GM18861 (cell line): ENCODE measurements at regions not wholly inside any gene's neighbourhood (a gene's known extent, or its start where the extent isn't known, plus 50 kb on each side); places are given as distances from the start of the nearest gene placed in this dataset.
"Not testable (repeated sequence)": the region's sequence is repeated elsewhere in the genome, so short reads cannot be mapped to it uniquely, and the experiment has no call there.

ENCODE experiments used
- ATAC-seq: cut with Tn5 transposase; IDR thresholded peaks from one replicate; pipeline ENCODE4 v1.9.1; 2021; ENCODE audit not compliant: unreplicated experiment

DNA sequence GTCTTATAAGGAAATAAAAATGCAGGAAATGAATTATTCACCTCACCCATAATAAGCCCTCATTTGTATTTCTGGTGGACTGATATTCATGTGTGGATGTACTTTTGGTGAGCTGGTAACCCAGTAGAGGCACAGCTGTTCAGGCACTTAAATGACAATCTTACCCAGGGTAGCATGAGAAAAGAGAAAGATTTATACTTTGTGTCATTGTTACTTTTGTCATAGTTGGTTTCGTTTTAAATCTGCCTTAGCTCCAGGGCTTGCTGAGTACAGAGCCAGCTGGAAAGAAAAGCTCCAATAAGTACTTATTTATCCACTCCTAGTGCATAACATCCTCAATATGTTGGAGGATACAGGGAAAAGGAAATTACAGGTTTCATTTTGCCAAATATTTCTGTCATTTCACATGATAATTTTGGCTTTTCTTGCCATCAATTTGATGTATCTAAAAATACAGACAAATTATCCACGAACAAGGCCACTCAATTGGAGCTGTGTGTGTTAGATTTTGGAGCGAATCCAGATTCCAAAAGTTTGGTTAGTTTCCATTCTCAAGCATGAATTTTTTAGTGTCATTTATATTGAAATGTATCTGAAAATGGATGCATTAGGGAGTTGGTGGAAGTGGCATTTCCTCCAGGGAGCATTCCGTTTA lies 1276.1 kb upstream of the FAM98A start:
- ATAC-seq, result no peak

DNA sequence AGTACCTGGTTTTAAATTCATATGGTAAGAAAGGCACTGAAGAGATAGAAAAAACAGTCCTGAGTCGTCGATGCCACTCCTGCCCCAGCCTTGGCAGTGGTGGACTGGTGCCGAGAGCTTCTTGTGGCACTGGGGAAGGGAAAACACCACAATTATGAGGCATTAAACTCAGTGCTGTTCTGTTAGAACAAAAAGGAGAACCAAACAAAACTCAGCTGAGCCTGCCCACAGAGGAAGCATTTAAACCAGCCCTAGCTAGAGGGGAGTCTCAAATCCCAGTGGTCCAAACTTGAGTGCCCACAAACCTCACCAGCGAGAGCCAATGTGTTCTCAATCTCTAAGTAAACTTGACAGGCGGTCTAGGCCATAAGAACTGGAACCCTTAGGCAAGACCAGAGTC lies 1254.5 kb upstream of the FAM98A start:
- ATAC-seq, result no peak

DNA sequence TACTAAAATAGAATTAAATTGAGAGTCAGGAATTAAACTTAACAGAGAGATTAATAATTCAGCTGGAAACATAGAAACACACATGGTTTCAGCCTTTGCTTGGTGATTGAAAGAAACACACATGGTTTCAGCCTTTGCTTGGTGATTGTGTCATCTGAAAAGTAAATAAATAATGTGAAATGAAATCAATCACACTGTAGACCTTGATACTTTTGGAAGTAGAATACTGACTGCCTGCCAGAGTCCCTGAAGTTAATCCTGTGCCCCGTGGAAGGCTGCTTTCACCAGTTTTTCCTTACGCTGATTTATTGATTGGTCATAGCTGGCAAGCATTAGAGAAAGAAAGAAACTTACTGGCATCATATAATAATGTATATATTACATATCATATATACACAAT lies 1252.7 kb upstream of the FAM98A start:
- no peak for ATAC-seq

DNA sequence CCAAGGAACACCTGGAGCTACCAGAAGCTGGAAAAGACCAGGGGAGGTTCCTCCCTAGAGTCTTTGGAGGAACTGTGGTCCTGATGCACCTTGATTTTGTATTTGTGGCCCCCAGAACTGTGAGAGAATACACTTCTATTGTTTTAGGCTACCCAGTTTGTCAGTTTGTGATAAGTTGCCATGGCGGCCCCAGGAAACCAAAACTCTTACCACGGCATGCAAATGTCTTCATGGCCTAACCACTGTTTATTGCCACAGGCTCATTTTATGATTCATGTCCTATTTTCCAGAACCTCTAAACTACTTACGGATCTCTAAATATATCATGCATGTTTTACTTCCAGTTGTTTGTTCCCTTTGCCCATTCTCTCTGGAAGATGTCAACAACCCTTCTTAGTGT lies 1250.7 kb upstream of the FAM98A start:
- no peak for ATAC-seq

DNA sequence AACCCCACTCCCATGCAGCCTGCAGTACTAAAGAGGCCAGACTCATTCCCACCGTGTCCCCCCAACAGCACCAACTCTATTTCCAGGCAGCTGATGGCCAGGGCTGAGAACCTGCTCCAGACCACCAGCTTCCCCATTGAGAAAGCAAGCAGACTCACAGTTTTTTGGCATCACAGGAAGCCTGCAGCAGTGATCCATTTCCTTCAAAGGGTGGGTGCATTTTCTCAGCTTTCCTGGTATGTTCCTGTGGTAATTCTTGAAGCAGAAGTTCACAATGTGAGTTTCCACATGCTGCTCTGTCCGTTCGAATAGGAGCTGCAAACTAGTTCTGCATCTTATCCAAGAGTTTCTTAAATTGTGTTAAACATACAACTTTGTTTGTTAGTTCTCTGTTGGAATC lies 1249.6 kb upstream of the FAM98A start:
- no peak for ATAC-seq

DNA sequence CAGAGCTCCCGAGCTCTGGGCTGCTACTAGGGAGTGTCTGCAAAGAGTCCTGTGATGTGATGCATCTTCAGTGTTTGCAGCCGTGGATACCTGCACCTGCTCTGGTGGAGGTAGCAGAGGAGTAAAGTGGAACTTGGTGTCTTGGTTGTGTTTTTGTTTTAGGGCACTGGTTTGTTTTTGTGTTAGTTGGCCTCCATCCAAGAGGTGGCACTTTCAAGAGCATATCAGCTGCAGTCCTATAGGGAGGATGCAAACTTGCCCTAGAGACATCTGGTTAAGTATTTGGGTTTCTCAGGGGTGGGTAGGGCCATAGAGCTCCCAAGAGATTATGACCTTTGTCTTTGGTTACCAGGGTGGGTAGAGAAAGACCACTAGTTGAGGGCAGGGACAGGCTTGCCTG lies 1249.0 kb upstream of the FAM98A start:
- ATAC-seq, result no peak

DNA sequence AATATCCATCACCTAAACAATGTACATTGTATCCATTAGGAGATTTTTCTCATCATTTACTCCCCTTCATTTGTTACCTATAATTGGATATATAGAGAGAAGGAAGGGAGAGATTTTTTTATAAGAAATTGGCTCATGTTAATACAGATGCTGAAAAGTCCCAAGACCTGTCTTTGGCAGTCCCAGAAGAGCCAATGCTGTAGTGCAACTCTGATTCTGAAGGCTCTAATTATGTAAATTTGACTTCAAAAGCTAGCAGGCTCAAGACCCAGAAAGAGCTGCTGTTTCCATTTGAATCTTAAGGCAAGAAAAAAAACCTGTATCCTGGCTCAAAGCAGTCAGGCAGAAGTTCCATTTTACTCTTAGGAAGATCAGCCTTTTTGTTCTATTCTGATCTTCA lies 1245.5 kb upstream of the FAM98A start:
- no peak for ATAC-seq

DNA sequence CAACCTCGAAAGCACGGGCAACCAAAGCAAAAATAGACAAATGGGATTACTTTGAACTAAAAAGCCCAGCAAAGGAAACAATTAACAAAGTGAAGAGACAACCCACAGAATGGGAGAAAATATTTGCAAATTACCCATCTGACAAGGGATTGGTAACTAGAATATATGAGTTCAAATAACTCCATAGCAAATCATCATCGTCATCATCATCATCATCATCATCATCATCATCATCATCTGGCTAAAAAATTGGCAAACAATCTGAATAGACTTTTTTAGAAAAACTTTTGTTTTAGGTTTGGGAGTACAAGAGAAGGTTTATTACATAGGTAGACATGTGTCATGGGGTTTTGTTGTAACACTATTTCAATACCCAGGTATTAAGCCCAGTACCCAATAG lies 1239.3 kb upstream of the FAM98A start:
- no peak for ATAC-seq

DNA sequence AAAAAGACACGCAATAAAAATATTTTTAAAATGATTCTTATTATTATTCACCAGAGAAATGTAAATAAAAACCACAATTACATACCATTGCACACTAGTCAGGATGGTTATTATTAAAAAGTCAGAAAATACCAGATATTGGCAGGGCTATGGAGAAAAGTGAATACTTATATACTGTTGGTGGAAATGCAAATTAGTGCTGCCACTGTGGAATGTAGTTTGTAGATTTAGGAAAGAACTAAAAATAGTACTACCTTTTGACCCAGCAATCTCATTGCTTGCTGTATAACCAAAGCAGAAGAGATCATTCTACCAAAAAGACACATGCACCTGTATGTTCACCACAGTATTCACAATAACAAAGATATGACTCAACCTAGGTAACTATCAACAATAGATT lies 1237.3 kb upstream of the FAM98A start:
- no peak for ATAC-seq

DNA sequence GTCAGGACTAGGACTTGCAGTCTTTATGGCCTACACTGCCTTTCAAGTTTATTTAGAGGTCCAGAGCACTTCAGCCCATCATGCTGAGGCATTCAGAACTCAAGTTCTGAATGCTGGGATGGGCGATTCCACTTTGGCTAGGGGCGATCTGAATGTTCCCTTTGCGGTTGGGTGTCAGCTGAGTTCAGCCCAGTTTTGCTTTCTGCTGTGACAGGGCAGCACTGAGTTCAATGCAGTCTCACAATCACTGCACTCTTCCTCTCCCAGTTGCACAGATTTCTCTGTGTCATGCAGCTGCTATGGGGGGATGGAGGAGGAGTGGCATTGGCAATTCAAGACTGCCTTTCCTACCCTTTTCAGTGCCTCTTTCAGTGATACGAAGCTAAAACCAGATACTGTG lies 1232.0 kb upstream of the FAM98A start:
- ATAC-seq, result no peak

DNA sequence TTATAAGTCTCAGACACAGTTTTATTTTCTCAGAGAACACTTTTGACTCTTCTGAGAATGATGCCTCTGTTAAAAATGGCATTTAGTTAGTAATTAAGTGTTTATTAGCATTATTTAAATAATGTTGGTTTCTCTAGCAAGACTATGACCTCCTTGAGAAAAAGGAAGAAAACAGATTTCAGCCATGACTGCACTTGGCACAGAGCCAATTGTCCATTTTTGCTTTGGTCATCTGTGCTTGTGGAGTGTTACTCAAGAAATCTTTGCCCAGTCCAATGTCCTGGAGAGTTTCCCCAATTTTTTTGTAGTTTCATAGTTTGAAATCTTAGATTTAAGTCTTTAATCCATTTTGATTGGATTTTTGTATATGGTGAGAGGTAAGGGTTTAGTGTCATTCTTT lies 1229.4 kb upstream of the FAM98A start:
- ATAC-seq, result no peak

DNA sequence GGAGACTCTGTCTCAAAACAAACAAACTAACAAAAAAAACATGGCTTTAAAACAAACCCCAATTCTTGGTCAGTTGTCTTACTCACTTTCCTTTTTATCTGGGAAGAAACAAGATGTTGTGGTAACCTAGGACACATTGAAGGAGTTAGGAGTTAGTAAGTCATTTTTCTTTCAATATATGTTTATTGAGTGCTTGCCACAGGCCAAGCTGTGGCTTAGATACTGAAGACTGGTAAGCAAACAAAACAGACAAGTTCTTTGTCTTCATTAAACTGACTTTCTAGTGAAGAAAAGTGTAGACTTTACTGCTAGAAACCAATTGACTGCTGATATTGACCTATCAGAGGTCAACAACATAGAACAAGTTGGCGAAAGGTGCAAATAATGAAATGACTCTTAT lies 1228.3 kb upstream of the FAM98A start:
- no peak for ATAC-seq

DNA sequence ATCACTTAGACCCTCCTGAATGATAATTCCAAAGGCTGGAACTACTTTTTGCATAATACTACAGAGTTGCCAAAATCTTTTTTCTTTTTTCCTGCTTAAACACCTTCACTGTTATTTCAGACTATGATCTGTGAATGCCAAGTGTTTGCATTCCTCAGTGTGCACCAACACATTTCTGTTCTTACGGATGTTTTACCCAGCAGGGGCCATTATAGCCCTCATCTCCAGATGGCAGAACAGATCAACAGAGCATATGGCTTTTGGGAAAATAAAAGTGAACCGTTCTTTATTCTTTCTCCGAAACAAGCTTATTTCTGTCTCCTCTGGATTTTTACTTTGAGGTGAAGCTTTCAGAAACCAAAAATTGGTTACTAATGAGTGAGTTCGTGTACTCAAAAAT lies 1226.6 kb upstream of the FAM98A start:
- ATAC-seq, result no peak

DNA sequence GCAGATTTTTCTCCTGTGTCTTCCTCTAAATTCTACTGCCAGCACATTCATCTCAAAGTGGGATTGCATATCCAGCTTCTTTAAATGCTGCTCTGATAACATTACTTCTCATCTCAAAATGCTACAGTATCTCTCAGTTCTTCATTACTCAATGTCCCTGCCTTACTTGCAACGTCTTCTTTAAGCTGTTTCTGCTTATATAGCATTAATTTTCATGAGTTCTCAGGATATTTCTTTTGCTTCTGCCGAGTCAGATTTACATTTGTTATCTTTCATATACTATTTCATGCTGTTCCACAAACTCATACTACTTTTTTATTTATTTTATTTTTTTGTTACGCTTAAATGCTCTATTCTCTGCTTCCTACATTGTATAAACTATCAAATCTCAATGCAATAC lies 1223.5 kb upstream of the FAM98A start:
- no peak for ATAC-seq

DNA sequence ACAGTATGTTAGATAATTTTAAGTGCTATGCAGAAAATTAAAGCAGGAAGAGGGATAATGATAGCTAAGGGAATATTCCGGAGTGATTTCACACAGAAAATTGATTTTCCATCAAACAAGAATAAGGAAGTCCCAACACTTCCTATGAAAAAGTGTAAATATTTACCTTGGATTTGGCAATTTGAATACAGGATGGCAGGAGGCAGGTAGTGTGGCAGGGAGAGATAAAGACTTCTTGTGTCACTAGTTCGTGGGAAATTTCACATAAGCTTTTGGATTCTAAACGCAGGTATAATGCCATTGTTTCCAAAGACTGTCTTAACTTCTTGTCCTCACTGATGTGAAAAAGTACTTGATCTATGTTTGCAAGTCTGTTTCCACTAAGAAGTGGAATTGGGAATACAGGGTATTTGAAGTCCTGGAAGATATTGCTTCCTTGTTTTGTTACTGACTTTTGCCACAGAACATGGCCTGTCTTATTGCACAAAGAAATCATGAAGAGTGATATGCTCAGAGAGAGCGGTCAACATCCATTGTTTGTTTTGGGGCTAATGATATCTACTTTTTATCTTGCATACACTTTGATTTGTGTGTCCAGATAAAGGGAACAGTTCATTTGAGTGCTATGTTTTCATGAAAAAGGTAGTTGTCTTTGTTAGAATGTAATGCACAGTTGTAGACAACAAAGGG lies 1216.1 kb upstream of the FAM98A start:
- no peak for ATAC-seq

DNA sequence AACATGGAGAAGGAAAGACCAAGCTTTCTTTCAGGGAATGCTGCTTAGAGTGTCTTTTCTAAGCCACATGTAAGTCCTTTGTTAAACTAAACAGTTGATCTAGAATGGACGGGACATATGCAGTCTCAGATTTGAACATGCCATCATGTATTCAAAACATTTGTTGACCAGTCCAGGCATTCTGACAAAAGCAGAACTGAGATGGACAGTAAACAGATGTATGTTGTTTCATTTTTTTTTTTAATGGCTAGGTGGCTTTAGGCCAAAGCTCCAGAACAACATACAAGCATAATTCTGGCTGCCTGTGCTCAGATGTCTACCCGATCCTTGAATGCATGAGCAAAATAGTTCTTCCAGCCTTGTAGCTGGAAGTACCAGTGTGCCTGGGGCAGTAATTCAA lies 1211.4 kb upstream of the FAM98A start:
- no peak for ATAC-seq

DNA sequence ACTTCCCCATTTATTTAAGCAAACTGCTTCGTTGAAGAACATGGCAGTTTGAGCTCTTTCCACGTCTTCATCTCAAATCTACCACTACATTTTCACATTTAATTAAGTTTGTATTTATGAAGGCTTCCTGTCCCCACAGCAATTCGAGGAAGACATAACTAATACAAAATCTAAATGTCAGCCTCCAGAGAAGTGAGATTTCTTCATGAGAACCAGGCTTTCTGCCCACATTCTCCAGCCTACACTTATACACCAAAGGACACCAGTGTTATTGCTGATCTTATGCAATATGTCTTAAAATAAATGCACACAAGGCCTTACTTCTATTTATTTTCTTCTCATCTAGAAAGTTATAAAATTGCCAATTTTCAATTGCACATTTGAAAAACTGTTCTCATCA lies 1209.3 kb upstream of the FAM98A start:
- ATAC-seq, result no peak

DNA sequence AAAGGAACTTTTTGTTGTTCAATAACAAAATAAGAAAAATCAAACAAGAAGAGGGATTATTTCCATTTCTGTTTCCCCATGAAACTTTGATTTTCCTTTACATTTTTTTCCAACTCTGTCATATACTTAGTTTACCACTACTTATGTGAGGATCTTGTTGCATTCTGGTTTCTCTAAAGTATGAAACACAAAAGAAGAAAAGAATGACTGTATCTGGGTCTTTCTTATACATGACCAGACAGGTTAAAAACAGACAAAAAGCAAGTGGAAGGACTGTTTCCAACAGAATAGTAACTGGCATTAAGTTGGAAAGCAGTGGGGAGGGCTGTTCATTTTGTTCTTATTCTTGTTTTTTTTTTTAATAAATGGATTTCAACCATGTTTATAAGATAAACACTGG lies 1207.8 kb upstream of the FAM98A start:
- no peak for ATAC-seq

DNA sequence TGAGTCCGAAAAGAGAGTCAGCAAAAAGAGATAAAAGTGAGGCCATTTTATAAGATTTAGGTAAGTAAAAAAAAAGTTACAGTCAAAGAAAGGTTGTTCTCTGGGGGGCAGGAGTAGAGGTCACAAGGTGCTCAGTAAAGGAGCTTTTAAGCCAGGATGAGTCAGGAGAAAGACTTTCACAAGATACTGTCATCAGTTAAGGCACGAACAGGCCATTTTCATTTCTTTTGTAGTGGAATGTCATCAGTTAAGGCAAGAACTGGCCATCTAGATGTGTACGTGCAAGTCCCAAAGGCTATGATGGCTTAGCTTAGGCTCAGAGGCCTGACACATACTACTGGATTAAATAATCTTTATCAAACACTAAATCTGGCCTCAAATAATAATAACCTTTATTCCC lies 1207.3 kb upstream of the FAM98A start:
- ATAC-seq, result no peak

DNA sequence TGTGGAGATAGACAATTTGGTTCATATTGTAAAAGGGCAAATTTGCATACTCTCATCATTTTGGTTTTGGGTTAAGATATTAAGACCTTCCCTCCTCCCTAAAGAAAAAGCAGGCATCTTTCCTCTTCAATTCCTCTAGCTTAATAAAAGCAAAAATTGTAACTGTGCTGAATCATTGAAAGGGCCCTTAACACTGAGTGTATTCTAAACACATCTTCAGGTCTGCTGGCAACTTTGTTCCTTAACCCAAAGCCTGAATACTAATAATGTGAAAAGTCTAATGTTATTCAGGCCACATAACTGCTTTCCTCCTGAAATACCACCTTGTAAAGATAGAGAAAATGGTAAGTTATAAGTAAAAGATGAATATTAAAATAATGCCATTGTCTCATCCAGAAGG lies 1200.5 kb upstream of the FAM98A start:
- ATAC-seq, result no peak

DNA sequence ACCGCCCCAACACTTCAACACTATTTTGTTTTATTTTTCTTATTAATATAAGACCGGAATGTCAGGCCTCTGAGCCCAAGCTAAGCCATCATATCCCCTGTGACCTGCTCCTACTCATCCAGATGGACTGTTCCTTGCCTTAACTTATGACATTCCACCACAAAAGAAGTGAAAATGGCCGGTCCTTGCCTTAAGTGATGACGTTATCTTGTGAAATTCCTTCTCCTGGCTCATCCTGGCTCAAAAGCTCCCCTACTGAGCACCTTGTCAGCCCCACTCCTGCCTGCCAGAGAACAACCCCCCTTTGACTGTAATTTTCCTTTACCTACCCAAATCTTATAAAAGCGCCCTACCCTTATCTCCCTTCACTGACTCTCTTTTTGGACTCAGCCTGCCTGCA lies 1196.5 kb upstream of the FAM98A start:
- not testable (repeated sequence) for ATAC-seq

DNA sequence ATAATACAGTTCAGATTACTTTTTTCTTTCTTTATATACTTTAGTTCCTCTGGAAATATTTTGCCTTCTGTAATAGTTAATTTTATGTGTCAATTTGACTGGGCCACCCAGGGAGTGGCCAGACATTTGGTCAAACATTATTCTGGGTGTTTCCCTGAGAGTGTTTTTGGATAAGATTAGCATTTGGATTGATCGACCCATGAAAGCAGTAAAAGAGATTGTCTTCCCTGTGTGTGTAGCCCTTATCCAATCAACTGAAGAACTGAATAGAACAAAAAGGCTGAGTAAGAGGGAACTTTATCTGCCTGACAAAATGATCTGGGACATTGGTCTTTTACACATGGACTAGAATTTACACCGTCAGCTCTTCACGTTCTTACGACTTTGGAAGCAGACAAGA lies 1190.1 kb upstream of the FAM98A start:
- no peak for ATAC-seq

DNA sequence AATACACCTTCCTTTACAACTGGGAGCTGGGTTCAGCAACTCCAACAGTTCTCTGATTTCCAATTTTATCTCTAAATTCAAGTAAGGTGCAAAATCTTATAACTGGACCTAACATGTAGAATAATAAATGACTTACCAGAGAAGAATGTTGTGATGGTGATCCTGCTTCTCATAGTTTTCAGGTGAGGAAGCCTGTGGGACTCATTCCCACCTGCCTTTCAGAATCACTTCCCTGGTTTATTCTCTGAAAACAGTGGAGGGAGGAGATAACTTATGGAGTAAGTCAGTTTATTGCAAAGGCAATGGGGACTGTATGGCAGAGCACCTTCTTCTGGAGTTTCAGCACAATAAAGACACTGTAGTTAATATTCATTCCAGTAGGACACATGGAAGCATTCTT lies 1188.2 kb upstream of the FAM98A start:
- no peak for ATAC-seq
